ENCODE measurements at regions not wholly inside any gene's neighbourhood (a gene's known extent, or its start where the extent isn't known, plus 50 kb on each side); places are given as distances from the start of the nearest gene placed in this dataset.
"Not testable (repeated sequence)": the region's sequence is repeated elsewhere in the genome, so short reads cannot be mapped to it uniquely, and the experiment has no call there.

GRCh38 chr15:62901909-62902546 is 140.5 kb upstream of the TPM1 start:
- no peak for DNase-seq

- DNase-seq, result no peak
Measured at GRCh38 chr15:62902821-62903220, 139.7 kb upstream of the TPM1 start.

GRCh38 chr15:62903437-62903836 is 139.1 kb upstream of the TPM1 start:
- no peak for DNase-seq

GRCh38 chr15:62904041-62904910 is 138.3 kb upstream of the TPM1 start:
- no peak for DNase-seq

GRCh38 chr15:62906627-62907026 is 135.9 kb upstream of the TPM1 start:
- DNase-seq, result no peak

- DNase-seq, result no peak
Measured at GRCh38 chr15:62907275-62907674, 135.3 kb upstream of the TPM1 start.

GRCh38 chr15:62908341-62908740 is 134.2 kb upstream of the TPM1 start:
- DNase-seq, result not testable (repeated sequence)

DNA sequence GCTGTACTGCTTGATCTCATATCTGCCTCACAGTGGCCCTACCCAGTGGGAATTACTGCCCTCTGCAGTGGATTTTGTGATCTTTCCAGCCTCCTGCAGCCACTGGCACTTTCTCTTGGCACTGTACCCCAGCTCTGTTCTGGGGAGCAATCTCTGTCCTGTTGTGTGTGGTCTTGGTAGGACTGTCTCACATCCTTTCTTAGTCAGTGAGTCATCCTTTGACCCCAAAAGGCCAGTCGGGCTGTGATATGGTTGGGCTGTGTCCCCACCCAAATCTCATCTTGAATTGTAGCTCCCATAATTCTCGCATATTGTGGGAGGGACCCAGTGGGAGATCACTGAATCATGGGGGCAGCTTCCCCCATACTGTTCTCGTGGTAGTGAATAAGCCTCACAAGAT is 133.3 kb upstream of the TPM1 start:
- no peak for DNase-seq

DNA sequence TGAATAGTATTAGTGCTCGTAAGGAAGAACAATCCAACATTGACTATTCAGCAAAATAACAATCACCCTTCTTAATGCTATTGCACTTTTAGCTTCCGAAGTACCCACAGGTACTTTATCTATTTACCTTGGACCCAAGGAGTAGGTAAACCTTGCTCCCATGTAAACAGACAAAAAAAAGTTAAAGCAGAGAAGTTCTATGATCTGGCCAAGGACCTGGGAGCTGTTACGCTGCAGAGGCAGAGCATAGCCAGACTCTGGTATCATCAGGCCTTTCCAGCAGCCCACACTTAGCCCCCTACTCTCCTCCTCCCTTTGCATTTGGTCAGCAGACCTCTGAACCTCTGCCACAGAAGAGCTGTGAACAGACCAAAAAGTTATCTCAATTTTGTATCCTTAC is 130.3 kb upstream of the TPM1 start:
- no peak for DNase-seq

DNA sequence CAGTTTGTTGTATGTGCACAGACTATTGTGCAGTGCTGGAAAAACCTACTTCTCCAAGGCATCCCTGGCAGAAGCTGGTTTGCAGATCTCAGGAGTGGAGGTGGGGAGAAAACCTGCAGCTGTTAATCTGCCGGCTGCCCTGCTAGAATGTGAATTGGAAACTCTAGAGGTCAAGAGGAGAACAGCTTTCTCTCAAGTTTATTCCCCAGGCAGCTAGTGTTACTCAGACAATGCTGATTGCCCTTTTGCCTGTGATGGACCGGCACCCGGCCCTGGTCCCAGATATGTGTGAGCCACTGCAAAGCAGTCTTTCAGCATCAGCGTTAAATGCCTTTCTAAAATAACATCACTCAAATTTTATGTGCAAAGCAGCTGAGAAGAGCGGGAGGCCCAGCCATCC is 129.7 kb upstream of the TPM1 start:
- no peak for DNase-seq

DNA sequence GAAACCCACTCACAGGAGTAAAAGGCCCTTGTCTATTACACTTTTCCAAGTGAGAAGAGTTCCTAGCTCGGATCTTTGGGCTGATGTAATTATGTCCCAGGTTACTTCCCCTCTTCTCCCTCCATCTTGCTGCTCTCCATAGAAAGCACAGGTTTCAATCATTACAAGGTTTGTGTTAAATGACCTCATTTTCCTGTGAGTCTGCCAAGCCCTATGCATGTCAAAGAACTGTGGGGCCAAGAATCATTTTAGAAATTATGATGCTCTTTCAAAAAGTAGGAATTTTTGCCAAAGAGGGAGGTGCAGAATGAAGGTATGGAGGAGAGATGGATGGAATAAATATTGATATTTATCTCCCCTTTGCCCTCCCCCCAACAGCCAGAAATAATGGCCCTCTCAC is 129.3 kb upstream of the TPM1 start:
- no peak for DNase-seq

DNA sequence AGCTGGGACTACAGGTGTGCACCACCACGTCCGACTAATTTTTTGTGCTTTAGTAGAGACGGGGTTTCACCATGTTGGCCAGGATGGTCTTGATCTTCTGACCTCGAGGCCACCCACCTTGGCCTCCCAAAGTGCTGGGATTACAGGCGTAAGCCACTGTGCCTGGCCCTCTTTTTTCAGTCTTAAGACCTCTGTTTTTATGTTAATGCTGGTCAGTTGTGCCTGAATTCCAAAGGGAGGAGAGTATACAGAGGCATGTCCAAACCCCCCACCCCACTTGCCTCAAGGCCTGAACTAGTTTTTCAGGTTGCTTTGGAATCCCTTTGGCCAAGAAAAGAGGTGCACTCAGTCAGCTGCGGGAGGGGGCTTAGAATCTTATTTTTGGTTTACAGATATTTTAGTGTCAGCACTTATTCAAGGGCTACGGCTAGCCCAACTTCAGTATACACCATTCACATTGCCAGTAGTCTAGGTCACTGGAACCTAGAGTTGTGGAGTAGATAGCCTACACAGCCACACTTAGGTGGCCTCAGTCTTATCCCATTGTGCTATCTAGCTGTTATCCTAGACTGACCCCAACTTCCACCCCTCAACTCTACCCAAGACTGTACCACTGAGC is 128.0 kb upstream of the TPM1 start:
- DNase-seq, result no peak

GRCh38 chr15:62920682-62921502 is 121.7 kb upstream of the TPM1 start:
- no peak for DNase-seq

GRCh38 chr15:62922514-62922913 is 120.0 kb upstream of the TPM1 start:
- no peak for DNase-seq

DNA sequence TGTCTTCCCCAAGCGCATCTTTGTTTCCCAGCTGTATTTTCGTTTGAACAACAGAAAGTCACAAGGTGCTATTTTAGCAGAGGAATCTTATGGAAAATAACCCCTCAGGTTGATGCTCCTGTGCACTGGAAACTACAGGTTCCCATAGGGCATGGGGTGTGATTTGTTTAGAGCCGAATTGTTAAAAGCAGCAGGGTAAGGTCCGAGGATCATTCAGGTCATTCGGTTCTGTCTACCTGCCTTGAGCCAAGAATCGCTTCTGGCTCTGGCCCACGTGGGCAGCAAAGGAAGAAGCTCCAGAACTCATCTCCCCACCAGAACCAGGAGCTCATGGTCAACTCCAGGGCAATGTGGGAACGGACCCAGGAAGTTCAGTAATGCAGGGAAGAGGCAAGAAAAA is 116.7 kb upstream of the TPM1 start:
- no peak for DNase-seq

GRCh38 chr15:62927196-62927595 is 115.4 kb upstream of the TPM1 start:
- no peak for DNase-seq

DNA sequence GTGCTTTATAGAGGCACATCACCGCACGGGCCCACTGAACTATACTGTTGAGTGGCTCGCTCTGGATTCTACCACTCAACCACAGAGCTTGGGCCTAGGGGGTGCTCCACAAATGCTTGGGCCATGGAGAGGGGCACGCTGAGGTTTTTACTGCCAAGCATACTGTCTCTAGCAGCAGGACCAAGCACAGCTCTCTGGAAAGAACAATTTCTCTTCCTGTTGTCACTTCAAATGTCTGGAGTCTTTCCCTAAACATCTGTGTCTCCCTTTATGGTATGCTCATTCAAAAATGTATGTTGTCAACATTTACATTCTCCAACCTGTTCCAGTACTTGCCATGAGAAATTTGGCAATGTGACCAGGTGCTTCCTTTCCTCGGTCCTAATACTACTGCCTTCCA is 114.7 kb upstream of the TPM1 start:
- DNase-seq, result no peak

DNA sequence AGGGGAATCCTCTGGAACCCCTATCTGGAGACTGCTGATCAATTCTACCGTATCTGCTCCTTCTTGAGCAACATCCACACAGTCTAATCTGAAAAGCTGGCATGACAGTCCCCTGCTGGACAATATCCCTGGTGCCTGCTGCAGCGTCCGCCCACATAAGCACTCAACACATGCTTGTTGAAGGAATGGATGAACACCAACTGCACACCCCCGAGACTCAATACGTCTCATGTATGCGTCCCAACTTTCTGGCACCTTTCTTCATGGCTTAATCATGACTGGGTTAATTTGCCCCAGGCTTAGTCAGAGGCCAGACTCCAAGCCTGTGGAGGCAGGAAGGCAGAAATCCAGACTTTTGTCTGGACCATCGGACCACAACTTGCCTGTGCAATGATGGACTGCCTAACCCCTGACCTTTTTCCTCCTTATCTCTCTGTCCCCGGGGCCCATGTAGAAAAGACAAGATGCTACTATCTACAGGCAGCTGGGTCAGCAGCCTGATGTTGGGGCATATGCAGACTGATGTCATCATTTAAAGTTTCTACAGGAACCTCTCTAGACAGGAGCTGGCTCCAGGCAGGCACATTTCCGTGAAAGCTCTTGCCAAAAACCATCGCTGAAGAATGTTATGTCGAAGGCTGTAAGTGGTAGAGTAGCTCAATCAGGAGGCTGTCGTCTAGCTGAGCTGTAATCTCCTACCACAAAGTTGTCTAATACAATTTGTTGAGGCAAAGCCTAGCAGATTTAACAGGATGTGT is 114.1 kb upstream of the TPM1 start:
- DNase-seq, result no peak

DNA sequence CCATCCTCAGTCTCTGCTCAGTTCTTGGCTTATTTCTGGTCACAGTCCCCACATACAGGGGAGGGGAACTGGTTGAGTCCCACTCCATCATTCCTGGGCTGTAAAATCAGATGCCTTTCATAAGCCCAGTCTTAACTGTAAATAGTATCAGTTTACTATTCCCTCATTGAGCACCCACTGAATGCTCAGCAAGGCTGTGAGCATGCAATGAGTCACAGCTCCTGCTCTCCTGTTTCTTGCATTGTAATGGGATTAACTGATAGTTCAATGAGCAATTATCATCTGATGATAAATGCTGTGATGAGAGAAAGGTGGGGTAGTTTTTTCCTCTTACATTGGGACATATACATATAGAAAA is 113.6 kb upstream of the TPM1 start:
- DNase-seq, result no peak

GRCh38 chr15:62931650-62932049 is 110.9 kb upstream of the TPM1 start:
- DNase-seq, result no peak

DNA sequence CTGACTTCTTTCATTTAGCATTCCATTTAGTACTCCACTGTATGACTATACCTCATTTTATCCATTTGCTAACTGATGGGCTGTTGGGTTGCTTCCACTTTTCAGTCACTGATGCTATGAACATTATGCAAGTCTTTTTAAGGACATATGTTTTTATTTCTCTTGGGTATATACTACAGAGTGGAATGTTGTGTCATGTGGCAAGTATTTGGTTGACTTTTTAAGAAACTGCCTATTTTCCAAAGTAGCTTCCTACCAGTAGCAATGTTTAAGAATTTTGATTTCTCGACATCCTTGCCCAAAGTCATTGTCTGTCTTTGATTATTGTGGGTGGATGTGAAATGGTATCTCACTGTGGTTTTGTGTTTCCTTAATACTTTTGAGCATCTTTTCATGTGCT is 110.1 kb upstream of the TPM1 start:
- no peak for DNase-seq

- no peak for DNase-seq
Measured at GRCh38 chr15:62933386-62933785, 109.2 kb upstream of the TPM1 start.

Measured in CD4-positive, alpha-beta T cell treated with Interleukin-21 for 1 hour (primary cell).